ENCODE measurements at regions not wholly inside any gene's neighbourhood (a gene's known extent, or its start where the extent isn't known, plus 50 kb on each side); places are given as distances from the start of the nearest gene placed in this dataset.

DNA sequence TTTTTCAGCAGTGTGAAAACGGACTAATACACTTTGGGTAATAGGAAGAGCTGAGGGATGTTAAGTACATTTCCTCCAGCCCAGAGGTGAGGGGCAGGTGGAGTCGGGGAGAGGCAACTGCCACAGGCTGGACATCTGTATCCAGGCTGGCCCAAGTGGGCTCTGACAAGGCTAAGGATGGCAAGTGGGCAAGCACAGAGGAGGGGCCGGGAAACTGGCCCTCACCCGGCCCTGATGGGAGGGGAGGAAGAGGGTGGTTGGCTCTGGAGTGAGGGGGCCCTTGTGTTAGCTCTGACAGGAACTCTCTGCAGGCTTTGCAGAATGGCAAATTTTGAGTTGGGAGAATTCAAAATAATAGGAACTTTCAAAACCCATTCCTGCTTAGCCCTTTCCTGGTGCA is 251.0 kb upstream of the TNRC6C start:
- Histone ChIP-seq H3K27ac (no peak overlapping the region), H3K27me3 (no peaks in the 10 kb centered on the region), H3K36me3 (no peaks in the 10 kb centered on the region), H3K4me3 (no peak overlapping the region), H3K9me3 (peaks cover 0 to 33% (median 19%) of the 10 kb centered on the region in 12 donors), H3K4me1 (no peaks in the 10 kb centered on the region)
- no peak for TF ChIP-seq POLR2A (IDR thresholded peaks at IDR 0.05)
- TF ChIP-seq, protein P1, sequence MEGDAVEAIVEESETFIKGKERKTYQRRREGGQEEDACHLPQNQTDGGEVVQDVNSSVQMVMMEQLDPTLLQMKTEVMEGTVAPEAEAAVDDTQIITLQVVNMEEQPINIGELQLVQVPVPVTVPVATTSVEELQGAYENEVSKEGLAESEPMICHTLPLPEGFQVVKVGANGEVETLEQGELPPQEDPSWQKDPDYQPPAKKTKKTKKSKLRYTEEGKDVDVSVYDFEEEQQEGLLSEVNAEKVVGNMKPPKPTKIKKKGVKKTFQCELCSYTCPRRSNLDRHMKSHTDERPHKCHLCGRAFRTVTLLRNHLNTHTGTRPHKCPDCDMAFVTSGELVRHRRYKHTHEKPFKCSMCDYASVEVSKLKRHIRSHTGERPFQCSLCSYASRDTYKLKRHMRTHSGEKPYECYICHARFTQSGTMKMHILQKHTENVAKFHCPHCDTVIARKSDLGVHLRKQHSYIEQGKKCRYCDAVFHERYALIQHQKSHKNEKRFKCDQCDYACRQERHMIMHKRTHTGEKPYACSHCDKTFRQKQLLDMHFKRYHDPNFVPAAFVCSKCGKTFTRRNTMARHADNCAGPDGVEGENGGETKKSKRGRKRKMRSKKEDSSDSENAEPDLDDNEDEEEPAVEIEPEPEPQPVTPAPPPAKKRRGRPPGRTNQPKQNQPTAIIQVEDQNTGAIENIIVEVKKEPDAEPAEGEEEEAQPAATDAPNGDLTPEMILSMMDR (IDR thresholded peaks at IDR 0.05) = no peak
- DNase-seq (no peak), ATAC-seq (no peak)
- 74 to 85% (median 79%) methylated on average over 4 of the region's 4 CpGs for WGBS, 4 donors
- intact Hi-C loops (cut with DNase I) = loop anchor here in 1 of 10 donors (10.0 kb wide), 1 partner anchor 57 kb away; no protein-coding TSS in a partner anchor

DNA sequence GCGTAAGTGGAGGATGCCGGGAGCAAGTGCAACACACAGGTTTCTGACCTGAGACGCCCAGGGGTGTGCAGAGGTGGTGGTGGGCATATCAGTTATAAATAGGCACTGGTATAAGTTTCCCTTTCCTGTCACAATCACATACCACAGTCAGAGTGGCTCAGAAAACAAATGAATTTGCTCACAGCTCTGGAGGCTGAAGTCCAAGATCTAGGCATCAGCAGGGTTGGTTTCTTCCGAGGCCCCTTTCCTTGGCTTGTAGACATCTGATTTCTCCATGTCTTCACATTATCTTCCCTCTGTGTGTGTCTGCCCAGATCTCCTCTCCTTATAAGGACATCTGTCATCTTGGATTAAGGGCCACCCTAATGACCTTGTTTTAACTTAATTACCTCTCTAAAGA is 250.5 kb upstream of the TNRC6C start:
- intact Hi-C loops (cut with DNase I) = loop anchor here in 1 of 10 donors (10.0 kb wide), 1 partner anchor 57 kb away; no protein-coding TSS in a partner anchor
- Histone ChIP-seq H3K36me3 (no peaks in the 10 kb centered on the region), H3K4me1 (no peaks in the 10 kb centered on the region), H3K27ac (no peak overlapping the region), H3K9me3 (peaks cover 0 to 33% (median 19%) of the 10 kb centered on the region in 12 donors), H3K4me3 (no peak overlapping the region), H3K27me3 (no peaks in the 10 kb centered on the region)
- DNase-seq = no peak
- no peak for TF ChIP-seq POLR2A (IDR thresholded peaks at IDR 0.05)
- TF ChIP-seq, protein P1 (IDR thresholded peaks at IDR 0.05) = no peak
- 84 to 93% (median 91%) methylated on average over 4 of the region's 4 CpGs for whole genome bisulfite sequencing, 4 donors
- ATAC-seq = no peak

GRCh38 chr17:77708936-77709335 is 249.6 kb upstream of the TNRC6C start:
- intact Hi-C loops (cut with DNase I) = loop anchor here in 1 of 10 donors (10.0 kb wide), 1 partner anchor 56 kb away; no protein-coding TSS in a partner anchor
- 83 to 91% (median 88%) methylated on average over 8 of the region's 8 CpGs for WGBS, 4 donors
- H3K27ac ChIP-seq = no peak overlapping the region
- no peak for DNase-seq
- no peaks in the 10 kb centered on the region for H3K36me3 ChIP-seq
- H3K4me1 ChIP-seq = no peaks in the 10 kb centered on the region
- no peaks in the 10 kb centered on the region for H3K27me3 ChIP-seq
- H3K4me3 ChIP-seq = no peak overlapping the region
- no peak for TF ChIP-seq POLR2A (IDR thresholded peaks at IDR 0.05)
- TF ChIP-seq, protein P1 (IDR thresholded peaks at IDR 0.05) = no peak
- peaks cover 0 to 28% (median 14%) of the 10 kb centered on the region in 12 donors for H3K9me3 ChIP-seq
- ATAC-seq = no peak

- no peaks in the 10 kb centered on the region for H3K27me3 ChIP-seq
- no peak overlapping the region for H3K27ac ChIP-seq
- no peaks in the 10 kb centered on the region for H3K36me3 ChIP-seq
- ATAC-seq (no peak), DNase-seq (no peak)
- H3K4me3 ChIP-seq = no peak overlapping the region
- TF ChIP-seq, protein P1 (IDR thresholded peaks at IDR 0.05) = no peak
- no peak for TF ChIP-seq POLR2A (IDR thresholded peaks at IDR 0.05)
- intact Hi-C loops (cut with DNase I) = loop anchor here in 1 of 10 donors (10.0 kb wide), 1 partner anchor 55 kb away; no protein-coding TSS in a partner anchor
- H3K4me1 ChIP-seq = no peaks in the 10 kb centered on the region
- H3K9me3 ChIP-seq = peaks cover 0 to 27% (median 11%) of the 10 kb centered on the region in 12 donors
- 66 to 74% (median 71%) methylated on average over 5 of the region's 5 CpGs for WGBS, 4 donors
These were observed 248.9 kb upstream of the TNRC6C start for GRCh38 chr17:77709594-77709993.
